GM10266 (cell line): ENCODE measurements at regions not wholly inside any gene's neighbourhood (a gene's known extent, or its start where the extent isn't known, plus 50 kb on each side); places are given as distances from the start of the nearest gene placed in this dataset.

Source experiments
- DNase-seq: peaks from one replicate; pipeline ENCODE4 v3.0.0; 2012; ENCODE audit errors: extremely low spot score
- CTCF ChIP-seq: IDR thresholded peaks from 2 replicates; pipeline ENCODE4 v1.5.1; 2012; ENCODE audit warnings: mild to moderate bottlenecking, low read depth; ENCODE audit not compliant: control insufficient read depth, insufficient read depth; ENCODE audit errors: missing control alignments

GRCh38 chrX:11970578-11971359 lies 167.5 kb upstream of the FRMPD4 start:
- TF ChIP-seq CTCF, result no peak
- DNase-seq, result no peak

DNA sequence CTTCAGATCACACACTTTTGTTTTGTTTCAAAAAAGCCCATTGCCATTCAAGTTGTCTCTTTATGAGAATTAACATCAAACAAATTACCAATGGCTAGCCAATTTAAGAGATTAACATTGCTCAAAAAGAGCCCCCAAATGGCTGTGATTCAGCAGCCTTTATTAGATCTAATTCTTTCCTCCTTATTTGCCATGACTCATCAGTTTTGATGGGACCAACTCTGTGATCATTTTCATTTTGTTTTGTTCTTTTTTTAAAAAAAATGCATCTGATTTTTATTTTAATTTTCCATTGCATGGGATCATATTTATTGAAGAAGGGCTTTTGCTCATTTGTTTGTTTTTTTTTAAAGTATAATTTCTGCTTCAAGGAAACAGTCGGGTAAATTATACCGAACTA lies 161.6 kb upstream of the FRMPD4 start:
- no peak for TF ChIP-seq CTCF
- DNase-seq, result no peak

DNA sequence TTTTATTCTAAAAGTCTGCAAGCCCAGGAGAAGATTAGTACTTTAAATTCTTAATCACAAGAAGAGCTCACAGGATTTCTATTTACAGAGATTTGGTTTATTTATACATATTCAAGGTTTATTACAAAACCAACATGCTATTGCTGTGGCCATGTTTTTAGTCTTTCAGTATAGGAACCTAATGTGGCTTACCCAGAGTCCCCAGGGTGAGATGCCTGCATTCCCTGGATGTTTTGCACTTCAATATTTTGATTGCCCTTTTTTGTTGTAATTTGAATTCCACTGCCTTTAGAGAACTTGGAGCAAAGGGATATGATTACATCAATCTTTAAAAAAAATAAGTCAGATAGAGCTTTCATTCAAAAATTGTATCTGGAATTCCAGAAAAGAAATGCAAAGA lies 146.0 kb upstream of the FRMPD4 start:
- no peak for TF ChIP-seq CTCF
- DNase-seq, result no peak

DNA sequence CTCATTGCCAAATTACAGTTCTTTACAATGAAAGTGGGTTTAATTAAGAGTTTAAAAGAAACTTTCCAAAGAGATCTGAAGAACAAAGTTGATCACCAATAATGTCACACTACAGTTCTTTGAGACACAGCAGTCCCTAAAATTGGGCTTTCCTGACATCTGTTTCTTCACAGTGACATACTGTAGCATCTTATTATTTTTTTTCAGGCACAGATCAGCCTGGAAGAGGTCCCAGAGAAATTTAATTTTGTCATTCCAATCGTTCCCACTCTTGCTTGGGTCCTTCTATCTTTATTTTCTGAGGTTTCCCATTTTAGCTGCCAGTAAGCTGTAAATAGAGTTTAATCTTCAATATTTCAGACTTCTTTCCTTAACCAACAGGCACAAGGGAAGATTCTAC lies 143.1 kb upstream of the FRMPD4 start:
- TF ChIP-seq CTCF, result no peak
- no peak for DNase-seq

GRCh38 chrX:11996810-11997209 lies 141.5 kb upstream of the FRMPD4 start:
- no peak for TF ChIP-seq CTCF
- DNase-seq, result no peak

DNA sequence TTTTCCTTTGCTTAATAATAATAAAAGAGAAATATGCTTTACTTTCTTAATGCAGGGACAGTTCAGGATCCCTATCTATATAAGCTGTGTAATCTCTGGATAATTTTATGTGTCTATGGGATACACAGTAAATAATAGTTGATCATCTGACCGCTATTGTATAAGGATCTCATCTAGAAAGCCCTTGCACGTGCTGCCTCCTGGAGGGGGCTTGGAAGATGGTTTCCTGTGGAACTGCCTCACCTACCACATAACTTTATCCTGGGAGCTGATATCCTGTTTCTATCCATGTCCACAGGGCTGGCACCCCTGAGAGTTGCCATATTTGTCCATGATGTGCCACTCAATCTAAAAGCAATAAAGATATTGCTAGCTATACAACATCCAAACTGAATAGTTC lies 139.3 kb upstream of the FRMPD4 start:
- no peak for TF ChIP-seq CTCF
- no peak for DNase-seq

GRCh38 chrX:12002876-12003275 lies 135.4 kb upstream of the FRMPD4 start:
- no peak for TF ChIP-seq CTCF

More at GRCh38 chrX:12002876-12003275, 135.4 kb upstream of the FRMPD4 start:
- DNase-seq, result no peak
